22Rv1 (cell line): ENCODE measurements at regions not wholly inside any gene's neighbourhood (a gene's known extent, or its start where the extent isn't known, plus 50 kb on each side); places are given as distances from the start of the nearest gene placed in this dataset.

Experiments used
- ZFX ChIP-seq: fragments of 450-650 bp; IDR thresholded peaks from 2 replicates; pipeline ENCODE4 v1.6.1; 2017; ENCODE audit warnings: antibody characterized with exemption, borderline replicate concordance
- TF ChIP-seq, protein P1 (sequence below): fragments of 450-650 bp; IDR thresholded peaks from 2 replicates; pipeline ENCODE4 v1.5.1; 2017; ENCODE audit warnings: mild to moderate bottlenecking

DNA sequence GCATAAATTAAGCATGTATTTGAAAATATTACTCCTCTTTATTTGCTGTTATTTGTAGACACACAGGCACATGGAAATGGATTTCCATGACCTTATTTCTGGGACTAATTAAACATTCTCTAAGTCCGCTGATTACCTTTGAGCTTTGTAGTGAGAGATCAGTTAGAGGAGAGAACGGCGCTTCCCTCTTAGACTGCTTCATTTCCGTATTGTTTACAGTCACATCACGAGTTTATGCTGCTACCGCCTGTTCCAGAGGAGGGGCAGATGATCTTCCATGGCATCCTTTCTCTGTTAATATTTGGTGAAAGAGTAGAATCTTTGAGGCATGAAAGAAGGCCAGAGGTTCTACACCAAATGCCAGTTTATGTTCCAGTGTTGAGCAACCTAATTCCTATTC is 404.4 kb downstream of the TRIB2 start:
- TF ChIP-seq, protein P1, sequence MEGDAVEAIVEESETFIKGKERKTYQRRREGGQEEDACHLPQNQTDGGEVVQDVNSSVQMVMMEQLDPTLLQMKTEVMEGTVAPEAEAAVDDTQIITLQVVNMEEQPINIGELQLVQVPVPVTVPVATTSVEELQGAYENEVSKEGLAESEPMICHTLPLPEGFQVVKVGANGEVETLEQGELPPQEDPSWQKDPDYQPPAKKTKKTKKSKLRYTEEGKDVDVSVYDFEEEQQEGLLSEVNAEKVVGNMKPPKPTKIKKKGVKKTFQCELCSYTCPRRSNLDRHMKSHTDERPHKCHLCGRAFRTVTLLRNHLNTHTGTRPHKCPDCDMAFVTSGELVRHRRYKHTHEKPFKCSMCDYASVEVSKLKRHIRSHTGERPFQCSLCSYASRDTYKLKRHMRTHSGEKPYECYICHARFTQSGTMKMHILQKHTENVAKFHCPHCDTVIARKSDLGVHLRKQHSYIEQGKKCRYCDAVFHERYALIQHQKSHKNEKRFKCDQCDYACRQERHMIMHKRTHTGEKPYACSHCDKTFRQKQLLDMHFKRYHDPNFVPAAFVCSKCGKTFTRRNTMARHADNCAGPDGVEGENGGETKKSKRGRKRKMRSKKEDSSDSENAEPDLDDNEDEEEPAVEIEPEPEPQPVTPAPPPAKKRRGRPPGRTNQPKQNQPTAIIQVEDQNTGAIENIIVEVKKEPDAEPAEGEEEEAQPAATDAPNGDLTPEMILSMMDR = no peak
- no peak for TF ChIP-seq ZFX
